ENCODE measurements at regions not wholly inside any gene's neighbourhood (a gene's known extent, or its start where the extent isn't known, plus 50 kb on each side); places are given as distances from the start of the nearest gene placed in this dataset.

- DNase-seq (ENCODE audit: low read depth): no peak
Observed at GRCh38 chr15:29952225-29952624, 130.0 kb upstream of the TJP1 start.

DNA sequence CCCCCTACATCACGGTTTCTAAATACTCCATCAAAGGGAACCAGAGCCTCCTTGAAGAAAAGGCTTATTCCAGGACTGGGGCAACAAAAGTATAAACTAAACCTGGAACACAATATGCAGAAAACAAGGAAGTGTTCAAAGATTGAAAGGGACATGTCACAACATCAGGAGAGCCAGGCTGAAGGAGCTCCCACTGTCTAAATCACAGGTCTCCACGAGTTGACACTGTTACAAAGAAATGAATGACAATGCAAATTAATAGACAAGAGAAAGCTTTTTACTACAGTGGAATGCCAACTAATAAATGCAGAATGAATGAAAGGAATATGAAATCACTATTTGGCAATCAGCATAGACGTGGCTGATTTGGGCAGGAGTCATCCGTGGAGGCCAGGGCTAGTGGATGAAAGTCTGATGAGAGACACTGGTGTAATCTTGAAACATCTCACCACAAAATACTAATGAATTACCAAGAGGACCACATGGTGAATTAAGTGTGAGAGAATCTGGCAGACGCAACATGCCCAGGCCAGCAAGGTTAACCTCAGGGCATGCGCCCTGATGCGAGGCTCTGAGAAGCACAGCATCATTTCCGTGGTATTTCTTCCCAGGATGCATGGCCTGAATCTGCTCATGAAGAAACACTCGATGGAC, 123.8 kb upstream of the TJP1 start:
- no peak for DNase-seq (ENCODE audit: low read depth)

DNA sequence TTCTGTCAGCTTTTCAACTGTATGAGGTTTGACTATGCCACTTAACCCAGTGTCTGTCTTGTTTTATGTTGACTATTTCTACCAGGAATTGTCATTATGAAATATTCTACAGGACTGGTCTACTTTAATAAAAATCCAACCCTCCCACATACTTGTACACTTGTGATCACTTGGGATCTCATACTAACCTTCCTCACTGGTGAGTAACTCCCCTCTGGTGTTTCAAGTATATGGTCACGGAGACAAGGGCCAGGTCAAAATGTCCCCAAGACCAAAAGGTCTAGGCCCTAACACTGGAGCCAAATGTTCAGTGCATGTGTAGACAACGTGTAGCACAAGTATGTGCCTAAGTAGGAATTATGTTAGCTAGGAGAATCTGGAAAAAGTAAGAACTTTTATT, 122.7 kb upstream of the TJP1 start:
- DNase-seq (ENCODE audit: low read depth): no peak

DNA sequence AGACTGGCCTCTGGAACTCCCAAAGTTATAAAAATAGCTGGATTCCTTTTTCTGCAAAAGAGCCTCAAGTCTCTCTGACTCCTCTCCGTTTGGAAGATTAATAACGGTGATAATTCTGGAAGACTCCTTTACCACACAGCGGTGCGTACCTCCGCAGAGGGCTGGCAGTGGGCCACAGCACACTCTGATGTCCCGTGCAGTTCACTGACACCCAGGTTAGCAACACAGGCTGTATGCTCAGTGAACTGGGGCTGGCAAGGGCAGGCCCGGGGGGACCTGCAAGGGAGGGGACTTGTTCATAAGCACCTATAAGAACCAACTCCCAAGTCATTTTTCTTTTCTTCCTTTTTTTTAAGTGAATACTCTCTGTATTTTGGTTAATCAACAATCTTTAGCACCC, 120.3 kb upstream of the TJP1 start:
- no peak for DNase-seq (ENCODE audit: low read depth)

GRCh38 chr15:29942143-29942542, 119.9 kb upstream of the TJP1 start:
- no peak for DNase-seq (ENCODE audit: low read depth)

- DNase-seq (ENCODE audit: low read depth): no peak
Observed at GRCh38 chr15:29939404-29939803, 117.1 kb upstream of the TJP1 start.

DNA sequence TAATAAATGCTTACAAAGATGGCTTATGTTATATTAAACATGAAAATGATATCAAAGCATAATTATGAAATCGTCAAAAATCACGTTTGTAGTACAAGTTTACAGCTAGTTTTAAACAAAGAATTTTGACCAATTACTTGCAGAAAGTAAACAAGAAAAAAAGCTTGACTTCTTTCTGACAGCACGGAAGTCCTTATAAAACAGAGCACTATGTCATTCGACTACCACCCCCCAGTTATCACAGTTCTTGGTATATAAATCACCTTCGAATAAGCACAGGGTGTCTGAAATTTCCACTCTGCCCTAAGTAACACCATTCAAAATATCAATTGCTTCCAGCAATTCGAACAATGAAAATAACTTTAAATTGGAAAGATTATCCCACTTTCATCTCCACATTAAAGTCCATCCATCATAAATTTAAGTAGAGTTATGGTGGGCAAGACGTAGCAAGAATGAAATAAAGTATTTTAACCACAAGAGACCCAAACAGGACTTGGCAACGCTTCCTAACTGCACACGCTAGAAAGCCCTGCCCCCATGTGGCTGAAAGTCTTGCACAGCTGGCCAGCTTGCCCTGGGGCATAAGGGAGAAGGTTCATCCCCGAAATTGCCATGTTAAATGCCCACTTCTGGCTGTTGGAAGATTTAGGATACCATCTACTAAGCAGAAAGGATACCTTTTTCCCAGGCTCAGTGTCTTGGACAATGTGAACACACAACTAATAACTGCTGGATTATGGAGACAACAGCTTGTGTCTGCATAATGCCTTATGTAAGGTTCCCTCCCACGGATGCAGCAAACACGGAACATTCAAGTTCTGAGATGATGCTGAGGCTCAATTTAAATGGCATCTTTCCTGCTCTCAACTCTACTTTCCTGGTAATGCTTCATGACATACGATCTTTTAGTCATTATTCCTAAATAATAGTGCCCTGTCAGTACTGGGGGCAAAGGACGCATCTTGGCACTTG, 116.4 kb upstream of the TJP1 start:
- DNase-seq (ENCODE audit: low read depth): no peak

DNA sequence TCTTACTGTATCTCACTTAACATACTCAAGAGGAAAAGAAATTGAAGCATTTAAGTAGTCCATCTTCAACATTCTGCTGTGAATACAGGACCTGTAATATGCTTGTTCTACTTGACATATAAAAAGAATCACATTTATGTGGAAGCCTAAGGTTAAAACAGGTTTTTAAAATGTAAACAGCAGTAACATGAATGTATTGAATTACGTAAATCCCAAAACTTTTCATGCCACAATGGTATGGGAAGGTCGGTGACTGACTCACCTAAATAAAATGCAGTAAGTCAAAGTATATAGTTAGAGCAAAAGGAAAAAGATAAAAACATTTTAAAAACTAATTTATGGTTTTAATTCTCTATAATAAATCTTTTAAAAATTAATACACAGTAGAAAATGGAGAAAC, 115.7 kb upstream of the TJP1 start:
- no peak for DNase-seq (ENCODE audit: low read depth)

GRCh38 chr15:29936353-29937049, 114.2 kb upstream of the TJP1 start:
- no peak for DNase-seq (ENCODE audit: low read depth)

DNA sequence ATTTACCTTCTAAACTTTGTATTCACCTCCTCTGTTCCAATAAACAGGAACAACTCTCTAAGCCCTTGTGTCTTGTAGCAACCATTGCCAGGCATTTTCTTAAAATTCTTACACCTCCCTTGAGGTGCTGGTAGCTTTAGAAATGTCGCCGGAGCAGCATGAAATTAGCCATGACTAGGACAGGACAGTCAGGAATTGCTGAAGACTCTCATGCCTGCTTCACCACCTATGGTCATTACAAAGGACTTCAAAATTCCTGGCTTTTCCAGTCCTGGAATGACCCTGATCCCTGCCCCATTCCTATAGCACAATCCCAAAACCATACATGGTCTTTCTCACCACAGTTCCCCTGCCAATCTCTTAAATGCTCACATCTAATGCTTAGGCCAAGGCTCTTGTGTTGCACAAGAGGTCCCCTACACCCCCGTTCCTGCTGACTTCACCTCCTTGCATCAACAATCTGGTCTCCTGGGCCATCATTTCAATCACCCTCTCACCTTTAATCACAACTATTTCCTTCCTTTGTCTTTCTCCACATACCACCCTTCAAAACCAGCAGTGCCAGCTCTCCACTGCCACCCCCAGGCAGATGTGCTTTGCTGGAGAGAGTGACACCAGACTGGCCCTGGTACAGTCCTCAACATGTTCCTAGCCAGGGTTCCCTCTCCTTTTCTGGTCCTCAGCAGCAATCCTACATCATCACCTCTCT, 113.2 kb upstream of the TJP1 start:
- DNase-seq (ENCODE audit: low read depth): no peak

GRCh38 chr15:29934251-29934650, 112.0 kb upstream of the TJP1 start:
- no peak for DNase-seq (ENCODE audit: low read depth)

GRCh38 chr15:29933042-29933803, 111.0 kb upstream of the TJP1 start:
- no peak for DNase-seq (ENCODE audit: low read depth)

GRCh38 chr15:29926083-29926388, 103.8 kb upstream of the TJP1 start:
- DNase-seq (ENCODE audit: low read depth): no peak

DNA sequence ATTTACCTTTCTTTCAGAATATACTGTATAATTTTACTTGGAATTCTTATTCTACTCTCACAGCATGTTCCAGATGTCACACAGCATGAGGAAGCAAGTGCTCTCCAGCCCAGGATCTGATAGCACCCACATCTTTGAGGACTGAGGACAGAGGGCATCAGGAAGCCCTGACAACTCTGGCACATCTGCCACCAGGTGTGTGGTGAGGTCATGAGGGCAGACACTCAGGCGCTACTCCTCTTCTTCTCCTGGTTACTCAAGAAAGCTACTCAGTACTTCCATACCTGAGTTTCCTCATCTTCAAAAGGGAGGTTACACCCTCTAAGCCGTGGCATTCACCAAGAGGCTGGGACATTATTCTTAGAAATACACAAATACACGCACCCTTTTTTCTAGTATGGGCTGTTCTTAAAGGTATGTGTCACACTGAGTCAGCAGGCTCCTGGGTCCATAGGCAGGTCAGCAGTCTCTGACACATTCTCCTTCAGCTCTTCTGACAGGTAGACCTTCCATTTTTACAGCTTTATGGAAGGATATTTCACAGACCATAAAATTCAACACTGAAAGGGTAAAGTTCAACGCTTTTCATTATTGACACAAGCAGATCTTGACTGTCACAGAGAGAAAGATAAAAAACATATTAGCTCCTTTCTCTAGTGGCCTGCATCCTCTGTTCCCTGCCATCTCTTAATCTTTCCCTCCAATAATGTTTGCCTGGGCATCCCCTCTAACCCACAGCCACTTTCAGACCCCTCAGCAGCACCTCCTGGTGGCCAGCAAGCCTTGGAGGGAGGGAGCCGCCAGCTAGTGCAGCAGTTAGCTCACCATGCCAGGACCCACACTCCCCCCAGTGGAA, 103.2 kb upstream of the TJP1 start:
- DNase-seq (ENCODE audit: low read depth): peak; percentile 19

DNA sequence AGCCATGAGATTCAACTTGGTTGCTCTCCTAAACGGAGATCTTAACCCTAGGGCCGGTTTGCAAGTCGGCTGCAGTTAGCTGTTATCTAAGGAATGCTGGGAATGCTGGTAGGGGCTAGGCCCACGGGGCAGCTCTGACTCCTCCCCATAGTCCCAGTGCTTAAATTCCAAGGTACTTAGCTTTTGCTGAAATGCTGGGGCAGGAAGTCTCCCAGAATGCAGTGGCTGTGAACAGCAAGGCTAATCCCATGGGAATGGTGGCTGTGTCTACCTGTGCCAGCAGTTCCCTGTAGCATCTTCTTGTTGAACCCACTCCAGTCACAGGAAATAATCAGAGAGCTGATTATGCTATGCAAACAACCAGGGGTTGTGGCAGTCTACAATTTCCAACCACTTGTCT, 102.5 kb upstream of the TJP1 start:
- DNase-seq (ENCODE audit: low read depth): no peak

DNA sequence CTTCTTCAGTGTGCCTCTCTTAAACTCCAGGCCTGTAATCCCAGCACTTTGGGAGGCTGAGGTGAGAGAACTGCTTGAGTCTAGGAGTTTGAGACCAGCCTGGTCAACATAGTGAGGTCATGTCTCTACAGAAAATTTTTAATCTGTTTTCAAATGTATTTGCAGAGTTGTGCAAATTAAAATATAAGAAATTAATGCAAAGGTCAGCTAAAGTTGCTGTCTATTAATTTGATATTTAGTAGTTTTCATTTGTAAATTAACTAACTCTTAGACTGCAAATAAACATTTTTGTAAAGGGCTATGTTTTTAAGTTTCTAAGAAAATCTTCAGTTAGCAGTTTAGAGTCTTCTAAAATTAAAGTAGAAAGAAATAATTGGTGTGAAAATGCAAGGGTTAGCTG, 99.9 kb upstream of the TJP1 start:
- no peak for DNase-seq (ENCODE audit: low read depth)

DNA sequence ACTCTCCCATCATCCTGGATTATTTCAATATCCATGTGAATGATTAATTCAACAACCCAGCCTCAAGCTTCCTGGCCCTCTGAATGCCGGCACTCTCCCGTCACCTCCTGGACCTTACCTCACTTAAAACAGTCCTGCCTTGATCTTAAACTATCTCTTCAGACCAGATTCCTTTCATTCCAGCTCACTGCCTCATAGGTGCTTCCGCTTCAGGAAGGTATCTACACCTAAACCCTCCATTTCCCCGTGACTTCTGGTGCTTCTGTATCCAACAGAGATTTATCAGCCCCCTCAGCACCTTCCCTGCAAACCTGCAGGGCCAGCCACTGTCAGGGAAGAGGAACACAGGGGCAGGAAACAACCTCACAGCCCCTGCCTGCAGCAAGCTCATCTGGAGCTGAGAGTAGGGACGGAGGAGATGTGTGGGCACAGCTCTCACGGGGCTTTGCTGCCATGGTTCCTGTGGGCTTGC, 98.9 kb upstream of the TJP1 start:
- DNase-seq (ENCODE audit: low read depth): no peak

- DNase-seq (ENCODE audit: low read depth): no peak
Observed at GRCh38 chr15:29920515-29920914, 98.2 kb upstream of the TJP1 start.

DNA sequence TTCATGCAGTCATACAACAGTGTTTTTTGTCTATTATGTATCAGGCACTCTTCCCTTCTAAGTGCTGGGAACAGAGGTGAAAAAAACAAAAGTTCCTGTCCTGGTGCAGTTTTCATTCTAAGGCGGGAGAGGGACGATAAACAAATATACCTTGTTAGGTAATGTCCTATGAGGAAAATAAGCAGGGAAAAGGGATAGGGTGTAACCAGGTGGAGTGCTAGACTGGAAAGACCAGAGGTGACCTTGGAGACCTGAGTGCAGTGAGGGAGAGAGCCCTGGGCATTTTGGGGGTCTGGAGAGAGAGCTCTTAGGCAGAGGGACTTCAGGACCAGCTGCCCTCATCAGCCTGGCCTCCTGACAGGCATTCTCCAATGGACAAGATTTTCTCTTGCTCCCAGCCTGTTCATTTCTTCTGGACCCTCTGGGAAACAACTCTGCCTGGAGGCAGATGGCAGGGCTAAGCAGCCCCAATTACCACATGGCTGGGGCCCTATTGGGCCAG, 97.2 kb upstream of the TJP1 start:
- DNase-seq (ENCODE audit: low read depth): no peak
